HCT116 (cell line): ENCODE measurements at regions not wholly inside any gene's neighbourhood (a gene's known extent, or its start where the extent isn't known, plus 50 kb on each side); places are given as distances from the start of the nearest gene placed in this dataset.

ENCODE experiments used
- CTCF ChIP-seq, 3 experiments: fragments of 200-600 bp in 1 of 3; sonication (generic) in 1 of 3; IDR thresholded peaks in 2 of 3; conservative IDR thresholded peaks in 1 of 3; 2 replicates each; pipeline ENCODE4 v1.5.1; 2012 to 2017; ENCODE audit warnings: low read depth in 2 of 3, low read length in 2 of 3, antibody characterized with exemption in 1 of 3, borderline replicate concordance in 1 of 3, control low read depth in 1 of 3, mild to moderate bottlenecking in 1 of 3, mixed read lengths in 1 of 3, mixed run types in 1 of 3, moderate library complexity in 1 of 3; ENCODE audit not compliant: insufficient read depth in 1 of 3
- EZH2 ChIP-seq: fragments of 200-600 bp; sonication (generic); IDR thresholded peaks from 2 replicates; pipeline ENCODE4 v1.6.1; 2017; ENCODE audit warnings: antibody characterized with exemption, mixed run types
- YY1 ChIP-seq: IDR thresholded peaks from 2 replicates; pipeline ENCODE4 v1.6.1; 2011; ENCODE audit warnings: low read length, low read depth, moderate library complexity, mild to moderate bottlenecking; ENCODE audit not compliant: insufficient replicate concordance; ENCODE audit errors: extremely low read depth

GRCh38 chr9:752201-752600 lies 89.3 kb upstream of the DMRT1 start:
- no peak for TF ChIP-seq YY1
- no peak for TF ChIP-seq EZH2
- no peak for TF ChIP-seq CTCF (IDR thresholded peaks at IDR 0.05 in 2 of 3, conservative IDR thresholded peaks at IDR 0.05 in 1 of 3; ENCODE audit: borderline replicate concordance in 1 of 3, insufficient read depth in 1 of 3, low read depth in 2 of 3, low read length in 2 of 3)
